KG1 (cell line): ENCODE measurements at regions not wholly inside any gene's neighbourhood (a gene's known extent, or its start where the extent isn't known, plus 50 kb on each side); places are given as distances from the start of the nearest gene placed in this dataset.

ENCODE experiments used
- DNase-seq: peaks from one replicate; lab custom pipeline; 2025; lab: John Stamatoyannopoulos, UW

- no peak for DNase-seq
These were observed 343.3 kb upstream of the MKI67 start for GRCh38 chr10:128469515-128469914.

GRCh38 chr10:128470321-128470965 is 344.2 kb upstream of the MKI67 start:
- DNase-seq: no peak

DNA sequence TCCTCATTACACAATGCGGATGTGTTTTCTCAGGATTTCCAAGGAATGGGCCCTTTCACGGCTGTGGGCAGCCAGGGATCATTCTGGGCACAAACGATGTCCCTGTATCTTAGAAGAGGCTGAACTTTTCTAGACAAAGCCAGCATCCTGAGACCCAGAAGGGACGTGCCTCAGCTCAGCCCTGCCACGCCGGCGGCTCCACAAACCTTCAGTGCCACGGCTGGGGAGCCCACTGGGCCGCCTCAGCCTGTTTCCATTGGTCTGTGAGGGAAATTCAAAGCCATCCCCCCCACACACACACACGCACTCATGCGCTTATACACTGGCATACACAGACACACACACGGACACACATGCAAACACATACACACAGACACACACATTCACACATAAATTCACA is 344.9 kb upstream of the MKI67 start:
- no peak for DNase-seq

GRCh38 chr10:128472196-128472595 is 346.0 kb upstream of the MKI67 start:
- DNase-seq: no peak

- DNase-seq: no peak
These were observed 347.2 kb upstream of the MKI67 start for GRCh38 chr10:128473396-128473795.

- DNase-seq: no peak
These were observed 347.7 kb upstream of the MKI67 start for GRCh38 chr10:128473911-128474310.

GRCh38 chr10:128474571-128474970 is 348.3 kb upstream of the MKI67 start:
- no peak for DNase-seq

DNA sequence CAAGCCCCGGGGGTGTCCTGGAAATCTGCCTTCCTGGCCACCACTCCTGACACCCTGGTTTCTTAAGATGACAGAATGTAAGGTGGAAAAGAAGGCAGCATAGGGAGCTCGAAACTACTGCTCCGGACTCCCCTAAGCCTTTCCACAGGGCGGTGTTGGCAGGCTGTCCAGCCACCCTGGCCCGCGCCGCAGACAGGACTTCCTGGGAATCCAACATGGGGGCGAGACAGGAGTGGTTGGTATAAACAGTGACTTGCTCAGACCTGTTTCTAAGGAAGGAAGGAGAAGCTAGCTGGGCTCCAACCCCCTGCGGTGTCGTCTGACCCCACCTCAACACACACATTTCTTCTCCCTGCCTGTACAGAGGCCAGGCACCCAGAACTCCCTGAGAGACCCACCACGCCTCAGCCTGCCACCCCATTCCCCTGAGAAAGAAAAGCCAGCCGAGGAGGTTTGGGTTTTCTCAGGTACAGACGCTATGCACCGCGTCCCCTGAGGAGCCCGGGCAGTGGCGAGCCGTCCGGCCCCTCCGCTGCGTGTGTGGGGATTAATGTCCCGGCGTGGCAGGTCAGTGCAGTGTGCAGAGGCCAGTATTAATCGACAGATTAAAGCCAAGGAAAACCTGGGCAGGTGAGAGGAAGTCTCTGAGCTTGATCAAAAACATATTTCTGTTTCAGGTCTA is 349.6 kb upstream of the MKI67 start:
- DNase-seq: no peak

DNA sequence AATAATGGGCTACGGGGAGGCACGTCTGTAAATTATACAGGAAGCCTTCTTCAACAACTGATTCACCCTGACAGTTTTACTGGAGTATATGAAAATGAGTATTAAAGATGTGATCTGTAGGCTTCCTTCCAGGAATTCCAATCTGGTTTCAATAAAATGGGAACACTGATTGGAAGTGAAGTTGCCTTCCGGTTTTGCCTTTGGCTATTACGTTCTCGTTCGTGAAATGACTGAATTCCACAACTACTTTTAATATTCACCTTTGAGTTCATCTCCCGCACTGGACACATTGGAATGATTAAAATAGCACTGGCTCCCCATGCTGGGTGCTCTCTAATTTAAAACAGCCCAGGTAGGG is 350.1 kb upstream of the MKI67 start:
- DNase-seq: no peak

DNA sequence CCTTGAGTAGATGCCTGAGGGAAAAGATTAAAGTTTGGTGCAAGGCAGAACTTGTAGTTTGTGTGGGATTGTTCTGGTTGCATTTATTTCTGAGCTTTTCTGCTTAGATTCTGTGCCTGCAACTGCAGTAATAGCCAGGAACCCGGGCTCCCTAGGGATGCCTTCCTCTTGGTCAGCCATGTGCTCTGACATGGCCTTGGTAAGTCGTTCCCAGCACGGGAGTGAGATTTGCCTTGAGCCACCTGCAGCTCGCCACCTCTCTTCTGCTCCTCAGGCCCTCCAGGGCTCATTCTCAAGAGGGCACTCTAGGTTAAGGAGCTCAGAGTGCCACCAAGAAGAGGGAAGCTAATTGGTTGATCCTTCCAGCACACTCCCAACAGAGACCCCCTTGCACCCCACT is 350.6 kb upstream of the MKI67 start:
- DNase-seq: no peak

DNA sequence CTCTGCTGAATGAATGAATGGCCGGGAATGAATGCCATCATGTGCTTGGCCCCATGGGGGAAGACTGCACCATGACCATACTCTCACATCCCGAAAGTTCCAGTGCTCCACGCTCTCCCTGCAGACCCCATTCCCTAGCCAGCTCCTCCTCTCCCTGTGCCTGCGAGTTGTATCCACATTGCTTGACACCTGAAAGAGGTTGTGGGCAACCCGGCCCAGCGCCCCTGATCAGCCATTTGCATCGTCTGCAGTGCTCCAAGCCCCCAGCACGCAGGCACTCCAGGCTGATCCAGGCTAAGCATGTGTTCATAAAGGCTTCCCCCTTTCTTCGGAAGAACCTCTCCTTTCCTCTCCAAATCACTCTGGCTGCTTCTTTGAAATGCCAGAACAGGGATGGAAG is 354.4 kb upstream of the MKI67 start:
- no peak for DNase-seq

- DNase-seq: no peak
These were observed 355.1 kb upstream of the MKI67 start for GRCh38 chr10:128481152-128481840.

DNA sequence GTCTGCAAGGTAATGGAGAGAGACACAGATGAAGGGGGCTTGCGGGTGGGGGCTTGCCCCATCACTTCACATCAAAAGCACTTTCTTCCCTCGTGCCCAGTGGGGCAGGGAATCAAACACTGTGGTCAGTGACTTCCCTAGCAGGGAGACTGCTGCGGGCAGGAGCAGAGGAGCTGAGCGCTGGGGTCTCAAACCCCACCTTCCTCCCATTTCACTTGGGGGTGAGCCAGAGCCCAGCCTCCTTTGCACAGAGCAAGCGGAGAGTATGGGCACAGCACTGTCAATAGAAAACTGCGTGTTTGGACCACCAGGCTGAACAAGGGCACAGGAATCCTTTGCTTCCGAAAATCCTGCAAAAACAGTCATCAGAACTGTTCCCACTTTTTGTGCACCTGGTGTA is 355.8 kb upstream of the MKI67 start:
- DNase-seq: no peak

- no peak for DNase-seq
These were observed 357.0 kb upstream of the MKI67 start for GRCh38 chr10:128483216-128483615.

DNA sequence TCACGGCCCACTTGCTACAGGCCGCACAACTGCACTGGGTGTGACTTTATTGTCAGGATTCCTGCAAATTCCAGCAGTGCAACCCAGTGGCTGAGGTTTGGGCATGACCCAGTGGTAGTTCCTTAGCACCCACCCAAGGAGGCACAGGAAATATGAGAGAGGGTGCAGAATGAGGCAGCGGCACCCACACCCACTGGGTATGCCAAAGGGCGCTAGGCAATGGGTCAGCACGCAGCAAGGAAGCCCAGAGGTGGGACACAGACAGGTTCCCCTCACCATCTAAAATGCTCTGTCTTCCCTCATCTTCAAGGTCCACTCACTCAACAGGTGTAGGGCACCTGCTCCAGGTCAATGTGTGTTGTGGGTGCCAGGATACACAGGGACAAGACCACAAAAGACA is 357.8 kb upstream of the MKI67 start:
- DNase-seq: no peak

DNA sequence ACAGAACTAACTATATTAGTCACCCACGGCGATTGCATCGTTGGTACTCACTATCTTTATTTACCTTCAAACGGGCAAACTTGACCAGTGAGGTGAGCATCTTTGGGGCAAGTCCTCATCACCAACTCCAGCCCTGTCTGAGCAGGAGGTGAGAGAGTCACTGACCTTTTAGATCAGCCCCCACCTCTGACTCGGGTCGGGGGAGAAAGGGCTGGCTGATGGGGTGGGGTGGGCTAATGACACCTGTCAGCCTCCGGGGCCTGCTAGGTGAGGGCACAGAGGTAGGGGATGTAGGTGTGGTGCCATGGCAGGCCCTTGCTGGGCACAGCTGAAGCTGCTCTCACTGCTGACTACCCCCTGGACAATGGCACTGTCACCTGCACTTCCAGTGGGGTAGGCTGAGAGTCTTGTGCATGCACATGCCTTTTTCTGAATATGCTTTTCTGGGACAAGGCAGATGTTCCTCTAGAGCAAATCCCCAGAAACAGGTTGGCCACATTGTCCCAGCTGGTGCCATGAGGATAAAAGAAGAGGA is 359.5 kb upstream of the MKI67 start:
- DNase-seq: no peak

DNA sequence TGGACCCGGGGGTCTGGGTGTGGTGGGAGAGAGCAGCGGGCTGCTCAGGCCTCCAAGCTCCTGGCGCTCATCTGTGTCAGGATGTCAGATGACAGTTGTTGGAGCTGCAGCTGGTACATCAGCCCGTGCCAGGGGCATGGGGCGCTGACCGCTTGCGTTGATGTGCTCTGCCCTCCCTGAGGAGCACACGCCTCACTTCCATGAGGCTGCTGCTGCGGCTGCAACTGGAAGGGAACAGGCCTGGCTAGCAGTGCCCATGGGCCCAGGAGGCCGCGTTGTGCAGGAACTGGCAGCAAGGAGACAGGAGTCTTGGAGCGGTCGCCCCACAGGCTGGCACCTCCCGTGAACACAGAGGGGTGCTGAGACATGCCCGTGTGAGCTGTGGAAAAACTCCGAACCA is 361.3 kb upstream of the MKI67 start:
- no peak for DNase-seq

GRCh38 chr10:128489324-128490247 is 363.4 kb upstream of the MKI67 start:
- no peak for DNase-seq

DNA sequence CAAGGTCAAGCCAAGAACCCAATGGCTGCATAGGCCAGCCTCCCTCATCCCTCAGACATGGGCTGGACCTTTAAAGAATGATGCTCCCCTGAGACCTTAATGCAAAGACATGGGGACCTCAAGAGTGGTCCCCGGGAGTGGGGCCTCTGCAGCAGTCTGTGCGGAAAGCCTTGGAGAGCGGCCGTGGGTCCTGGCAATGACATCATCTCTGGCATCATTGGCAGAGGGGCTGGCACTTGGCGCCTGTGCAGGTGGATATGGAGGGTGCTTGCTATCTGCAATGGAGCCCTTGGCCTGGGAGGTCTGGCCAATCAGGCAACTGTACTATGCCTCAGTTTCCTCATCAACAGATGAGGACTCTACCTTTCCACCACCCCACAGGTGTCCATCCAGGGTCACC is 365.5 kb upstream of the MKI67 start:
- DNase-seq: no peak

DNA sequence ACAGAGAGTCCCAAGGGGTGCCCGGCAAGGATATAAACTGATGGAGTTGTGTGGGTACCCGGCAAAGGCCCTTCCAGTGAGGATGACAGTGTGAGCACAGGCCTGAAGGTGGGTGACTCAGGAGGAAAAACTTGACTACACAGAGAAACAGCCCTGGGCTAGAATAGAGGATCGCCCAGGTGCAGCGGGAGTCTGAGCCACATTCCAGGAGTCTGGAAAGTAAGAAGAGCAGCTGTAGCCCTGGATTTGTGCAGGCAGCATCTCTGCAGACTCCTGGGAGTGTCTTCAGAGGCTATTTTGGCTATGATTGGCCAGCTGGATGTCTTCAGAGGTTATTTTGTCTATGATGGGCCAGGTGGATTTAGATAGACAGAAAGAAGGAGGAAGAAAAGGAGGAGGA is 367.6 kb upstream of the MKI67 start:
- no peak for DNase-seq

GRCh38 chr10:128494665-128495064 is 368.4 kb upstream of the MKI67 start:
- no peak for DNase-seq

DNA sequence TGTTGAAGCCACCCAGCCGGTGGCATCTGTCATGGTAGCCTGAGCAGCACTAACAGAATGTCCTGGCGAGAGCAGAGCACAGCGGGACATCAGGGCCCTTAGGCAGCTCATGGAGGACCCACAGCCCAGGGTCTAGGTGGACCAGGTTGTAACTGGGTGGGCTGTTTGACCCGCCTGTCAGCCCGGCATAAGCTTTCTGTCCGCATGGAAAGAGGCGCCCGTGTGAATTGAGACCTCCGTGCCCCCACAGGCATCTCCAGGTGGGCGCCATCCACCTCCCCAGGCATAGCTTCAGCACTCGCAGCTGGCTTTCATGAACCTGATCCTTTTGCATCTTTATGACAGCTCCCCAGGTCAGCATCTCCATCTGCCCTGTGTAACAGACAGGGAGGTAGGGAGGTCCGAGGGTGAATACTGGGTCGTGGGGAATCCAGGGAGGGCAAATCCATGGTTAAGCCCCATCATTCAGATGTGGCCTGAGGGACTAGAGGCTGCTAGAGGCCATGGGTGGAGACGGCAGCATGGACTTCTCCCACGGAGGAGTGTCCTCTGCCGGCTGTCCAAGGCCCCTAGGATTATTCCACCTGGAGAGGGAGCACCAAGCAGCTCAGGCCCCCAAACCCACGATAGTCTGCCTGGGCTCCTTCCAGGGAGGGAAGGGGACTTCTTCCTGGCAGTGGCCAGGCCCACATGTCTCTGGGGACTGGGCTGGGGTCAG is 371.6 kb upstream of the MKI67 start:
- DNase-seq: no peak
